ENCODE measurements at regions not wholly inside any gene's neighbourhood (a gene's known extent, or its start where the extent isn't known, plus 50 kb on each side); places are given as distances from the start of the nearest gene placed in this dataset.

- no peak for DNase-seq
These were observed 327.2 kb upstream of the E2F7 start for GRCh38 chr12:77392467-77393088.

GRCh38 chr12:77388445-77389265 lies 323.3 kb upstream of the E2F7 start:
- no peak for DNase-seq

GRCh38 chr12:77387671-77388070 lies 322.3 kb upstream of the E2F7 start:
- no peak for DNase-seq

DNA sequence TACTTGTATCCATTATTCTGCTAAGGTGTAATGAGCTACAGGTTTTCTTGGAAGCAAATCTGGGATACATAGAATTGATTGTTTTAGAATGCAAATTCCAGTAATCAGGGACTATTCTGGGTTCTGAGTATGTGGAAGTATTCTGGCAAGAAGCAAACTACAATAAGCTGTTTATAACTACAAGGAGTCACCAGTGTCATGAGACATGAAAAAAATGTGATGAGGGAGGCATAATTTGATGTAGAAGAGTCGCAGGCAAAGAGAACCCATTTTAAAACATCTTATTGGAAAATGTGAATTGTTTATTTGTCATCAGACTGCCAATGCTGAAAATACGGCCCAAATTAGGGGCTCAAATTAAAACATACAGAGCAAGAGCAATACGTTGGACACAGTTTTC lies 321.8 kb upstream of the E2F7 start:
- no peak for DNase-seq

GRCh38 chr12:77384941-77385340 lies 319.6 kb upstream of the E2F7 start:
- DNase-seq = no peak

- no peak for DNase-seq
These were observed 316.9 kb upstream of the E2F7 start for GRCh38 chr12:77382096-77382742.

- no peak for DNase-seq
These were observed 312.3 kb upstream of the E2F7 start for GRCh38 chr12:77377622-77378021.

- DNase-seq = no peak
These were observed 311.7 kb upstream of the E2F7 start for GRCh38 chr12:77377116-77377515.

DNA sequence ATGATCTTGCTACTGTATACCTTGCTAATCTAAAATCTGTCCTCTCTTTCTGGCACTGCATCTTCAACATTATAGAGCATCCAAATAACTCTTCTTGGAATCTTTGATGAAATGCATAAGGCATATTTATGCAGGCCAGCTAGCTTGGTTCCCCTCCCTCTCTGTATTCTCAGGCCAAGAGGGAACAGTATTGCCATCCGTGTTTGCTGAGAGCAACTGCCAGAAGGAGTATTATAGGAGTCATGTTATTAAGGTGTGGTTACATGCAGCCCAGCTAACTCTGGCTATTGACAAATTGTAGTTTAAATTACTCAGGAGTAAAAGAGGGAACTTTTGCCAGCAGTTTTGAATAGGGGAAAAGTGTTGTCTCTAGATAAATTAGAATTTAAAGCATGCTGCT lies 309.3 kb upstream of the E2F7 start:
- DNase-seq = no peak

GRCh38 chr12:77372494-77372893 lies 307.1 kb upstream of the E2F7 start:
- no peak for DNase-seq

GRCh38 chr12:77372026-77372425 lies 306.7 kb upstream of the E2F7 start:
- no peak for DNase-seq

DNA sequence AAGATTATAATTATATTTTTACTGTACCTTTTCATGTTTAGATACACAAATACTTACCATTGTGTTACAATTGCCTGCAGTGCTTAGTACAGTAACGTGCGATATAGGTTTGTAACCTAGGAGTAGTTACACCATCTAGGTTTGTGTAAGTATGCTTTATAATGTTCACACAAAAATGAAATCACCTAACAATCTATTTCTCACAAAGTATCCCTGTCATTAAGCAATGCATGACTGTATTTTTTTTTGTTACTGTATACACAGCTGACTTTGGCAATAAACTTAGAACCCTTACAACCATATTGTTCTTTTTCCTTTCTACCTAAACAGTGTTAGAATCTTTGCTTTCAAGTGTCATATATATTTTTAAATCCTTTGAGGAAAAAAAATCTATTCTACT lies 303.0 kb upstream of the E2F7 start:
- DNase-seq = no peak

GRCh38 chr12:77366616-77367015 lies 301.2 kb upstream of the E2F7 start:
- DNase-seq = no peak

DNA sequence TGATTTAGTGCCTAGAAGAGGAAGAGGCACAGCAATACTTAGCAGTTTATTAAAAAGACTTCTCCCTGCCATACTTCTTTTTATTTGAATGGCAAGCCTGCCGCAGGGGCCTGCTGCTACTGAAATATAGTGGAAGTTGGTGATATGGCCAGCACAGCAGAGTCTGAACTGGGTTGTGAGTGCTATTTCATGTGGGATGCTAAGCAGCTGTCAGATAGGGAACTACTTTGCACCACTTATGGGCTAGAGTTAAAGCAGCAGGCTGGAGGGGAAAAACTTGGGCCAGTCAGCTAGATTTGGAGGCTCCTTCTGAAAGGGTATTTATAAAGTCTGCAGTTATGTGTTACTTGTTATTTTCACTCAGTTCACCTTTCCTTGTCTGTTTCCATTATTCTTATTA lies 299.0 kb upstream of the E2F7 start:
- no peak for DNase-seq

DNA sequence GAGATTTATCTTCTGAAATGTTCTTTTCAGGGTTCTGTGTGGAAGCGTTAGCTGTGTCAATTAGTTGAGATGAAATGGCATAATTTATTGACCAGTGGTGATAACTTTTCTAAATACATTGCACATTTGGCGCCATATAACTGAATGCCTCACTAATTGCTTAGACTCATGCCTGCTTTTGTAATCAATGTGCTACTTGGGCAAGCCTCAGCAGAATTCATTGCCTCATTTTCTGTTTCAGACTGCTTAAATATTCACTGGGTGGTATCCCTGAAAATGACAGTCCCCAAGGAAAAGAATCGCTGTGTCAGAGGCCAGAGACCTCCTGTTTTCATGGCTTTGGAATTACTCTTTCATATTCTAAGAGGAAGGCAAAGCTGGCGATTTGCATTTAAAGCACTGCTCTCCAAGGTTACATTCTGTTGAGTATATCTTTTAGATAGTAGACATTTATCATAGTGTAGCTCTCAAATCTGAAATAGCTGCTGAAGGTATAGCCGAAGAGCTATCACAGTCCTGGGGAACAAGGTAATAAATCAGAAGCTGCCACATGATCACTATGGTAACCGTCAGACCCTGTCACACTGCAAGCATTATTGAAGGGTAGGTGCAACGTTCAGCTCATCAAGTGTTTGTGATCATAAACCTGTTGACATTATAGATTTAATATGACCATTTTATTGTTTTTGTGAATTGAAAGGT lies 297.3 kb upstream of the E2F7 start:
- DNase-seq = no peak

- DNase-seq = no peak
These were observed 292.3 kb upstream of the E2F7 start for GRCh38 chr12:77357655-77358054.

DNA sequence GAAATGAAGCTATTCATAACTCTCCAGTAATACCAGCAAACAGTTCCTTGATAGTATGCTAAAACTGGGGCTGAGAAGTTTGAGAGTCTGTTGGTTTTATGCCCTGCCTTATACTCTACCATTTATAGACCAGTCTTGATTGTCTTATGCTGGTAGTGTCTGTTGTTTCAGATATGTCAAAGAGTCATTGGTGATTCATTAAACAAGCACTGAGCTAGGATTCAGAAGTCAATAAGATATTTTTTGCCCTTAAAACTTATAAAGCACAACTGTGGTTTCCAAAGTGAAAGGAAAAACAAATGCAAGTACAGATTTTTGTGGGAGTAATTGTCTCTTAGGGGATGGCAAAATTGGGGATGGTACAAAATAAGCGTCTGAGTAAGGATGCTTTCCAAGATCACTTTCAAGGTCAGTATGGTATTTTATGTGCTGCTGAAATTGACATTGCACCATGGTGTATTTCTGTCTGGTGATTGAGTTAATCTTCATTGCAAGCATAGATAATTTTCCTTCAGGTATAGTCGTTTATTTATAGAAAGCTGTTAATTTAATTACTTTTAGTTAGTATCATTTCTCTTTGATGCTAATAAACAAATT lies 289.5 kb upstream of the E2F7 start:
- no peak for DNase-seq

DNA sequence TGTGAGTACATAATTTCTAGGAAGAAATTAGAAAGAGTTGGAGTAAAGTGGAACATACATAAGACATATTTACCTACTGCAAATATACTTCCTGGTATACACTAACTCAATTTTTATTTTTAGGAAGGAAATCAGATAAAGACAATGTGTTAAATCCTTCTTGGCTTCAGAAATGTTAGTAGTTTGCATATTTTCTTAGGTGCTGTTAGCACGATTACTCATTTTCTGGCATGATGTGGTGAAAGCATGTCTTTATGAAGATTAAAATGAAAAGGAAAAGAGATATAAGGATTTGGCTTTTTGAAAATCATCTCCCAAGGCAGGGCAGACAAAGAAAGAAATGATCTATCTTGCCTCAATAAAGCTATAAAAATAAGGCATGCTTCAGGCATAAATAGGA lies 287.6 kb upstream of the E2F7 start:
- no peak for DNase-seq

DNA sequence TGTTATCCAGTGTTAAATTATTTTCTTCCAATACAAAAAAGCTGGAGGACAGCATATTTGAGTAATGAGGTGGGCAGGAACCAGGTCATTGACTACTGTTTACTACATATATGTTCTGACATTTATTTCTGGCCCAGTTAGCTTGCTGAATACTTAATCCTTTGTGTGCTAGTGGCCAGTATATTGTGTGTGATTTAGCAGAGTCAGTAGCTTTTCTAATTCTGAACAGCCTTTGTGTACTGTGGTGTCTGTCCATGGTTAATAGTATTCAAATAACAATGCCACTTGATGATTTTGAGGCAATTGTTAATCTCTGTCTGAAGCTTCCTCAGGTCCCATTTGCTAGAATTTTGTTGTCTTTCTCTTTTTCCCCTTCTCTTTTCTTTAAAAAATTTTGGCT lies 286.5 kb upstream of the E2F7 start:
- no peak for DNase-seq

- DNase-seq = no peak
These were observed 284.5 kb upstream of the E2F7 start for GRCh38 chr12:77349689-77350370.

DNA sequence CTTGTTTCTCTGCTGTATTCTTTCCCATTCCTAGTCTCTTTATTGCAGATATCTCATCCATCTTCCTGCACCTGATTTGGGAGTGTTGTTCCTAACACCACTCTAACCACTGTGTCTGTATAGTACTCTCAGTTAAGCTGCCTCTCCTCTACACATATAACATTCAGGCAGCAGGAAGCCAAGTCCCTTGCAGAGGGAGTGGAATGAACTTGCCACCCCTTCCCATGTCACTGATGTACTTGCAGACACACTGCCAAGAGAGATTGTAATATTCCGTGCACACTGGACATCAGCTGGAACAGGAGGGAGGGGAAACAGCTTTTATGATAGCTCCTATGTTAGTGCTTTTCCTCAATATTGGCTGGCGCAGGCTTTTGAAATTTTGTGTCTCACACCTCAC lies 281.6 kb upstream of the E2F7 start:
- no peak for DNase-seq

DNA sequence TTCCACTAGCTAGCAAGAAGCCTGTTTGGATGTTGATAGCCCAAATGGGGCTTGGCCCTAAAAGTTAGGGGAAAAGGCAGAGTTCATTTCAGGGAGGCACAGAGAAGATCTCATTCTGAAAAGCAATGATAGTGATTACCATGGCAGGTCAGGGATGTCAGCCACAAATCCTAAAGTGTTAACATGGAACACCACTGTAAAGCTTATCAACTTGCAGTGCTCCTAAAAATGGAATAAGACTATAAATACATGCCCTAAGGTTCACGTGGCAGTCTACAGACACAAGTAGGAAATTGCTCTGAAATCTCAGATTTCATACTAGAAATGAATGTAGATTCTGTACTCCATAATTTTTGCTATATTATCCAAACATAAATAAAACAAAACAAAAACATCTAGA lies 280.0 kb upstream of the E2F7 start:
- DNase-seq = no peak

- no peak for DNase-seq
These were observed 279.3 kb upstream of the E2F7 start for GRCh38 chr12:77344651-77345050.
